EL (cell line): ENCODE measurements at regions not wholly inside any gene's neighbourhood (a gene's known extent, or its start where the extent isn't known, plus 50 kb on each side); places are given as distances from the start of the nearest gene placed in this dataset.

ENCODE experiments used
- DNase-seq: peaks from one replicate; pipeline ENCODE4 v3.0.0-alpha.2; 2016

GRCh38 chr4:18815081-18815778, 793.7 kb upstream of the LCORL start:
- no peak for DNase-seq

DNA sequence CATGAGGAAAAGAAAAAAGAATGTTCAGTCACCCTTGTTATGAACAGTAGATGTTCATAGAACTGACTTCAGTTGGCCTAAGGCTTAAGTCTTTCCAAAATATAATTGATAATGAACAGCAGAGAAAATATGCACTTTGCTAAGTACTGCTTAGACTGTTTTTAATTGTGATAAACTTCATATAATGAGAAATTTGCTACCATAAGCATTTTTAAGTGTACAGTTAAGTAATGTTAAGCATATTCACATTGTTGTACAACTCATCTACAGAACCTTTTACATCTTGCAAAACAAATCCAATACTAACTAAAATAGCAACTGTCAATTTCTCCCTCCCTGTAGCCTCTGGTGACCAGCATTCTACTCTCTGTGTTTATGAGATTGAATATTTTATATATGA, 792.2 kb upstream of the LCORL start:
- DNase-seq = no peak

DNA sequence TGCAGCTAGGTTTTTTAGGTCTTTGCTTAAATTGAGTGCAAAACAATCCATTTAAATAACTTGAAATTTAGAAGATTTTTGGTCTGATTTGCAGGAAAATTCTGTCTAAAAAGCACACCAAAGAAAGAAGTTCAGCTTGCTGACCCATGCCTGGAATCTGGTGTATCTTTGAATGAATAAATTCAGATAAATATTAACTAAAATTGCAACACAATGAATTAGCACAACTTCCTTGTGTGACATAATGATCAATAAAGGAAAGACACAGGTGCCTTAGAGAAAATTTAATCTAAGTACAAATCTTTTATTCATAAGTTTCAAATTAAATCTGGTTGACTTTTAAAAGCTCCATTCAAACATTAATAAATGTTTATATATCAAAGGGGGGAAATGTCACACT, 791.5 kb upstream of the LCORL start:
- no peak for DNase-seq

GRCh38 chr4:18803781-18804180, 782.2 kb upstream of the LCORL start:
- DNase-seq = no peak

- no peak for DNase-seq
Observed at GRCh38 chr4:18798123-18798522, 776.6 kb upstream of the LCORL start.

- DNase-seq = no peak
Observed at GRCh38 chr4:18795794-18796193, 774.2 kb upstream of the LCORL start.

DNA sequence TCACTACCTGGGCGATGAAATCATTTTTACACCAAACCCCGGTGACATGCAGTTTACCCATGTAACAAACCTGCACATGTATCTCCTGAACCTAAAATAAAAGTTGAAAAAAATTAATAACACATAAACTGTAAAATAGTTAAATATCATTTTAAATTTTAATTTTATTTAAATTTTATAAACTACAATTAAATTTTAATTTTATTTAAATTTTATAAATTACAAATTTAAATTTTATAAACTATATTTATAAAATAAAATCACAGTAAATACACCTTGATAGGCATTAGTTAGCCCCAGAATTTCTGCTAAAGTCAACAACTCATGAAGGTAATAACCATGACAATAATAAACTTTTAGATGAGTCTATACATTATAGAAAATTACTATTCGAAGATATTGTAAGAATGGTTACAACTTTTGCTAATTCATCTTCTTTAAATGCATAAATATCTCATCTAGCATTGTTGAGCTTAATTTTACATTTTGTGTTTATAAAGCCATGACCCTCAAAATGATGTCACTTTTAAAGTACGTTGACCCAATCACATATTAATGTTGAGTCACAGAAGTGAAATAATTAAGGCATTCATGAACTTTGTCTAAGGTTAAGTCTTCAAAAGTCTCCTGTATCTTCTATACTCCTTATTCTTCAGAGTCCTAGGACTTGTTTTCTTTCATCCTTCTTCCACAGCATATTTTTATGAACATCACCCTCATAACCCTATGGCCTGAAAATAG, 755.8 kb upstream of the LCORL start:
- peak; percentile 58 for DNase-seq

GRCh38 chr4:18767921-18768320, 746.4 kb upstream of the LCORL start:
- no peak for DNase-seq

DNA sequence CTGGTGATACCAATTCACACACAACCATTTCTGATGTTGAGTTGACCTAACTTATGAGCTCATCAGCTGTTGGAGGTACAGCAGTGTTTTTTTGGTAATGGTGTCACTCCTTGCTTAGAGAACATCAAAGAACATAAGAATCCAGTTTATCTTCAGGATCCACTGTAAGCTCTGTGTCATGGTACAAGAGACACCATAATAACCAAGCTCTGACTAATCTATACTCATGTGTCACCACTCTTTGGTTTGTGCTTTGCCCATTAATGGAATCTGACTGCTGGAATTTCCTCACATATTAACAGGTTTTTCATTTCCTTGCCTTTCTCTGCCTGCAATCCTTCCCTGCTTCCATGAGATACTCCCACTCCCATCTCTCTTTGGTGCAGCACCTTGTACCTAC, 735.1 kb upstream of the LCORL start:
- DNase-seq = peak; percentile 61

DNA sequence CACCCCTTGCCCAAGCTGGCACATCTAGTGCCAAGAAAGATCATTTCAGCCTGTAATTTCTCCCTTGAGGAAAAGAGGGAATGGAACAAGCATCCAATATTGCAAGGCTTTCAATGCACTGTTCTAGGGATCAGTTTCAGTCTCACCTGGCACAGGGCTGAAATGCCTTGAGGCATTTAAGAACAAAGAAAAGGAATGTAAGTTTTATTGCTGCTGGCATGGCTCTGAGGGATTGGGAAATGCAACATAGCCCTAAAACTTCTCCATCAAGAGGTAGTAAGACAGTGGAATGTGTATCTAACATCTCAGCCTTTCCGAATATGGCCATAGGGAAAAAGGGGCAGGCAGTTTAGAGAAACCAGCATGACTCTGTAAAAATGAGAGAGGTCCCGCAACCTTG, 732.6 kb upstream of the LCORL start:
- DNase-seq = no peak

GRCh38 chr4:18751083-18751482, 729.5 kb upstream of the LCORL start:
- no peak for DNase-seq

GRCh38 chr4:18749391-18749790, 727.8 kb upstream of the LCORL start:
- no peak for DNase-seq

DNA sequence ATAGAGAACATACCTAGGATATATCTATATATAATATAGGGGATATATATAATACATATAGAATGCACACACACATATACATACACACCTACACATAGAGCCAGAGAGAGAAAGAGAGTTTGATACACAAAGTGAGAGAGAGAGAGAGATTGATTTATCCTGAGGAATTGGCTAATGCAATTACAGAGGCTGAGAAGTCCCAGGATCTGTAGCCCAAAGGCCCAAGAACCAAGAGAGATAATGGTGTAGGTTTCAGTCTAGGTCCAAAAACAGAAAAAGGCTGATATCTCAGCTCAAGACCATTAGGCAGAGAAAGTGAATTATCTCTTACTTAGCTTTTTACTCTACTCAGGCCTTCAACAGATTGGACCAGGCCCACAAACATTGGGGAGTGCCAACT, 715.0 kb upstream of the LCORL start:
- no peak for DNase-seq

DNA sequence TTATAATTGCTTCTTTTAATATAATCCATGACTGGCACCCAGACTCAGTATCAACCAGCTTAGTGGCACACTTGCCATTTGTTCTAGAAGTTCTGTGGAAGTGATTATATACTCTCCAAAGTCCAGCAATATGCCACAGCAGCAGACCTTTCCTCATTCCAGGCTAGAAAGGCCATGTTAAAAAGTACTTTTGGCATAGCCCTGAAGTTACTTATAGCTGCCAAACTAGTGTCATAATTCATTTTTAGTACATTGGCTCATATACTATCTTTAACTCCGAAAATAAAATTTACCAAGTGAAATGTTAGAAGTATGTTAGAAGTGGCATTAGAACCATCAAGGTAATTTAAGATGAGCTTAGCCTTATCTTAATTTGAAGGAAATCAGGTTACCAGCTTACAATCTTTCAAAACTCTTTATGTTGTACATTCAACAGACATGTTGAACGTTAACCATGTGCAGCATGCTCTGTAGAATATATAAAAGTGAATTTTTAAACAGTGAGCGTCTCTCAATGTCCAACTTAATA, 714.2 kb upstream of the LCORL start:
- no peak for DNase-seq

DNA sequence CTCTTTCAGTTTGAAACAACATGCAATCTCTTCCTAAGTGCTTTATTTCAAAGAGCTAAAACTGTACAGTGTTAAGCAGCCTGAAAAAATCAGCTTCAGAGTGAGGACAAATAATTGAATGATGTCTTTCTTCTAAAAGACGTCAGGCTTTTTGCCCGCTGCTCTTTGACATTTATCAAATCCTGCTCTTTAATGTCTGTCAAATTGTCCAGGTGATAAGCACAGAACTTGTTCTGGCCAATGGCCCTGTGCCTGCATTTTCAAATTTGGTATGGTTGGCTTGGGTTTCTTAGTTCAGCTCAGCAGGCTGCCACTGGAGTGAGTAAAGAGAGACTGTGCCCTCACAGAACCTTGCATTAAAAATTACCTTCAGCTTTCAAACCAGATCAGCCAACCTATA, 712.9 kb upstream of the LCORL start:
- no peak for DNase-seq

- DNase-seq = no peak
Observed at GRCh38 chr4:18733961-18734360, 712.4 kb upstream of the LCORL start.

GRCh38 chr4:18722748-18723191, 701.2 kb upstream of the LCORL start:
- no peak for DNase-seq

DNA sequence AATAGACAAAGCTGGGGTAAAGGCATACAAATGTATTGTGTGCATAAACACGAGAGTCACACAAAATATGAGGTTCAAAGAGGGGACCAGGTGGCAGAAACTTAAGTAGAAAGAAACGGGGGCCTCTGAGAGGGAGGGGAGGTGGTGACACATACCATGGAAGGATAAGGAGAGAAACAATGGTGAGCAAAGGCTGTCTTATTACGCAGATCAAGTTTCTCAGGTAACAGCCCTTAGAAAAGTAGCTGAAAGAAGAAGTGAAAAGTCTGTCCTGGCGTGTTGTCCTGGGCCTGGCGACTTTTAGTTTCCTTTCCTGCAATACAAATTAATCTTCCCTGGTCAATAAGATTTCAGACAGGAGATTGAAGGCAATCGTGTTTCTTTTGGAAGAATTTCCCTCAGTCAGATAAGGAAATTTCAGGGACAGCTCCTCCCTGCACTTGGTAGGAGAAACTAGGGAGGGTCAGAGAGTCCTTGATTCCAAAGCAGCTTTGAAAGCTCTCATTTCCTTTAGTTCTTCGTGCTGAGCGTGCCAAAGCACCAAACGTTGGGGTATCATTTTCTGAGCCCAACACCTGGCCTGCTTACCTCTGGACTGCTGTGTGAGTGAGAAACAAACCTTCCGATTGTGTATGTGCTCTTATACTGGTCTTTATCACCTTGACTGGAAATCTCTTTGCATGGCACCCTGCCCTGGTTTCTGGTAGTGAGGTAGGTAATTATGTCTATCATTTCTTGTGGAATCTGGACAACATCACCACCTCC, 676.7 kb upstream of the LCORL start:
- DNase-seq = no peak

DNA sequence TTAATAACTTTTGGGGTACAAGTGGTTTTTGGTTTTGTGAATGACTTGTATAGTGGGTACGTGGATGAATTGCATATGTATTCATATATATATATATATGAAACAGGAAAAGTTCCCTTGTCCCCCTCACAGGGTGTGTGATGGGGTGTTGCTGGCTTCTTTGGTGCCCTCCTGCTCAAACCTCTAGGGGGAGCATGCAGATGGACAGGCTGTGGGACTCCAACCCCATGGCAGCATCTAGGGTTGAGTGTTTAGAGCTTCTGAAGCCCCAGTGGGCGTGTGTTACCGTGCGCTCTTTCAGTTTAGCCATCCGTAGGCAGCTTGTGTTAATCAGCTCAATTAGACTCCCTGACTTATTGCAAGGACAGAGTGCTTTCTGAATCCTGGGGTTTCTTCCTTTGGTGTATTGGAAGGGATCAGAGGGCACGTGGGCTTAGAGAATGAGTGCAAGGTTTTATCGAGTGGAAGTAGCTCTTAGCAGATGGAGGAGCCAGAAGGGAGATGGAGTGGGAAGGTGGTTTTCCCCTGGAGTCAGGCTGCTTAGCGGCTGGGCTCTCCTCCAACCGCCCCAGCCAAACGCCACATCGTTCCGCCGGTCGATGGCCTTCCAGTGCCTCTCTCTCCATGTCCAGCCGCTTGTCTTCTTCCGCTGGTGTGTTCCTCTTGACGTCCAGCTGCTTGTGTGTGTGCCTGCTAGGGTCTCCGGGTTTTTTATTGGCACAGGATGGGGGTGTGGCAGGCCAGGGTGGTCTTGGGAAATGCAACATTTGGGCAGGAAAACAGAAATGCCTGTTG, 674.4 kb upstream of the LCORL start:
- DNase-seq = no peak

- no peak for DNase-seq
Observed at GRCh38 chr4:18691431-18692200, 670.1 kb upstream of the LCORL start.

GRCh38 chr4:18690291-18690955, 668.9 kb upstream of the LCORL start:
- DNase-seq = no peak
